ENCODE measurements at regions not wholly inside any gene's neighbourhood (a gene's known extent, or its start where the extent isn't known, plus 50 kb on each side); places are given as distances from the start of the nearest gene placed in this dataset.

GRCh38 chr14:71429902-71430301, 502.3 kb upstream of the RGS6 start:
- TF ChIP-seq CTCF (IDR thresholded peaks at IDR 0.05; ENCODE audit: low read depth, low read length) (no peak), POLR2A (IDR thresholded peaks at IDR 0.05; ENCODE audit: extremely low read depth, insufficient read length) (no peak)

Data from NB4 (cell line).